Endothelial cell of umbilical vein (primary cell): ENCODE measurements at regions not wholly inside any gene's neighbourhood (a gene's known extent, or its start where the extent isn't known, plus 50 kb on each side); places are given as distances from the start of the nearest gene placed in this dataset.

Source experiments
- POLR2A ChIP-seq: IDR thresholded peaks from 2 replicates; pipeline ENCODE4 v1.6.1; 2012; ENCODE audit warnings: low read depth, mild to moderate bottlenecking, control low read depth, low read length
- POLR2AphosphoS5 ChIP-seq: IDR thresholded peaks from 2 replicates; pipeline ENCODE4 v1.6.1; 2012; ENCODE audit warnings: low read depth, mild to moderate bottlenecking, control low read depth, low read length, moderate library complexity; ENCODE audit not compliant: insufficient read depth
- TF ChIP-seq, protein P1 (sequence below), 2 donors: IDR thresholded peaks; 1 replicate in 1 of 2; 2 replicates in 1 of 2; pipeline ENCODE4 v1.5.1; 2011; ENCODE audit warnings: low read length in 2 of 2, mild to moderate bottlenecking in 2 of 2, moderate library complexity in 2 of 2, control low read depth in 1 of 2, inconsistent platforms in 1 of 2, low read depth in 1 of 2; ENCODE audit not compliant: insufficient read depth in 1 of 2; ENCODE audit errors: extremely low read depth in 1 of 2
- TF ChIP-seq, protein P2 (sequence below): IDR thresholded peaks from 2 replicates; pipeline ENCODE4 v1.6.1; 2011; ENCODE audit not compliant: insufficient read depth, insufficient read length

DNA sequence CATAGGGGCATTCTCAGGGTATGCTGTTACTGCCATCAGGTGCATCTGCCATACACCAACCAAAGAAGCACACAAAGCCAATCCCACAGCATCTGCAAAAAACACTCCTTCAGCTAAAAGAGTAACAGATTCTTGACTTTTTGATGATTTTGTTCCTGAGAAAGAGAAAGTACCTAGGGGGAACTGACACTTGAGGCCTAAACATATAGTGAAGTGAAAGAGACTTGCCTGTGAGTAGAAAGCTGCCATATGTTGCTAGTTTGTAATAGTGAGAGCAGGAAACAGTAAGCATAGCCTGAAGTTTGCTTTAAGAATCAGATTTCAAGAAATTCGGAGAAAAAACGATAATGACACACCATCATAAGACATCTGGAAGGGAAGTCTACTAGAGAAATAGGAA is 97.9 kb upstream of the CTSC start:
- TF ChIP-seq, protein P1, sequence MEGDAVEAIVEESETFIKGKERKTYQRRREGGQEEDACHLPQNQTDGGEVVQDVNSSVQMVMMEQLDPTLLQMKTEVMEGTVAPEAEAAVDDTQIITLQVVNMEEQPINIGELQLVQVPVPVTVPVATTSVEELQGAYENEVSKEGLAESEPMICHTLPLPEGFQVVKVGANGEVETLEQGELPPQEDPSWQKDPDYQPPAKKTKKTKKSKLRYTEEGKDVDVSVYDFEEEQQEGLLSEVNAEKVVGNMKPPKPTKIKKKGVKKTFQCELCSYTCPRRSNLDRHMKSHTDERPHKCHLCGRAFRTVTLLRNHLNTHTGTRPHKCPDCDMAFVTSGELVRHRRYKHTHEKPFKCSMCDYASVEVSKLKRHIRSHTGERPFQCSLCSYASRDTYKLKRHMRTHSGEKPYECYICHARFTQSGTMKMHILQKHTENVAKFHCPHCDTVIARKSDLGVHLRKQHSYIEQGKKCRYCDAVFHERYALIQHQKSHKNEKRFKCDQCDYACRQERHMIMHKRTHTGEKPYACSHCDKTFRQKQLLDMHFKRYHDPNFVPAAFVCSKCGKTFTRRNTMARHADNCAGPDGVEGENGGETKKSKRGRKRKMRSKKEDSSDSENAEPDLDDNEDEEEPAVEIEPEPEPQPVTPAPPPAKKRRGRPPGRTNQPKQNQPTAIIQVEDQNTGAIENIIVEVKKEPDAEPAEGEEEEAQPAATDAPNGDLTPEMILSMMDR (IDR thresholded peaks at IDR 0.05; ENCODE audit: extremely low read depth in 1 of 2, insufficient read depth in 1 of 2, low read depth in 1 of 2, low read length in 2 of 2), result no peak
- TF ChIP-seq POLR2A (no peak), POLR2AphosphoS5 (no peak)
- TF ChIP-seq, protein P2, sequence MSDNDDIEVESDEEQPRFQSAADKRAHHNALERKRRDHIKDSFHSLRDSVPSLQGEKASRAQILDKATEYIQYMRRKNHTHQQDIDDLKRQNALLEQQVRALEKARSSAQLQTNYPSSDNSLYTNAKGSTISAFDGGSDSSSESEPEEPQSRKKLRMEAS, result no peak
